IPS DF 6.9 (cell line): ENCODE measurements at regions not wholly inside any gene's neighbourhood (a gene's known extent, or its start where the extent isn't known, plus 50 kb on each side); places are given as distances from the start of the nearest gene placed in this dataset.

ENCODE experiments used
- DNase-seq: peaks from one replicate; pipeline ENCODE4 v3.0.0-alpha.2; 2013; ENCODE audit warnings: low read depth, low spot score
- H3K27ac ChIP-seq: one replicate; pipeline ENCODE4 v1.5.1; 2013; ENCODE audit warnings: low read length, control low read depth
- H3K27me3 ChIP-seq: 2 replicates; pipeline ENCODE4 v1.6.1; 2013; ENCODE audit warnings: mild to moderate bottlenecking, low read length; ENCODE audit not compliant: control insufficient read depth, insufficient read depth
- H3K36me3 ChIP-seq: 2 replicates; pipeline ENCODE4 v1.6.1; 2013; ENCODE audit warnings: low read length; ENCODE audit not compliant: control insufficient read depth, insufficient read depth
- H3K4me1 ChIP-seq: 2 replicates; pipeline ENCODE4 v1.6.1; 2013; ENCODE audit warnings: low read length; ENCODE audit not compliant: control insufficient read depth, insufficient read depth
- H3K4me3 ChIP-seq: 2 replicates; pipeline ENCODE4 v1.5.1; 2013; ENCODE audit warnings: mild to moderate bottlenecking, low read length
- H3K9me3 ChIP-seq: 2 replicates; pipeline ENCODE4 v1.6.1; 2013; ENCODE audit warnings: low read length, inconsistent platforms; ENCODE audit not compliant: control insufficient read depth, insufficient read depth
- WGBS: extraction: QIAGEN DNeasy Blood & Tissue Kit; methylation state at CpG from one replicate; pipeline ENCODE4 v1.1.7; 2013; ENCODE audit warnings: mixed read lengths, missing lambda C conversion rate; ENCODE audit not compliant: insufficient read length, insufficient coverage; 5-methylcytosine and 5-hydroxymethylcytosine counted together

- H3K9me3 ChIP-seq, result no peaks in the 10 kb centered on the region
- no peak for DNase-seq
- no peaks in the 10 kb centered on the region for H3K36me3 ChIP-seq
- H3K27me3 ChIP-seq, result no peaks in the 10 kb centered on the region
- H3K27ac ChIP-seq, result no peak overlapping the region
- no CpG with 5 or more reads among the region's 3 CpGs for WGBS
- H3K4me1 ChIP-seq, result no peaks in the 10 kb centered on the region
- no peak overlapping the region for H3K4me3 ChIP-seq
These were observed 74.6 kb downstream of the DNTTIP2 start for GRCh38 chr1:93804412-93804811.

- no peak overlapping the region for H3K4me3 ChIP-seq
- DNase-seq, result no peak
- no peaks in the 10 kb centered on the region for H3K27me3 ChIP-seq
- H3K27ac ChIP-seq, result no peak overlapping the region
- whole genome bisulfite sequencing, result no CpG with 5 or more reads among the region's 5 CpGs
- H3K9me3 ChIP-seq, result no peaks in the 10 kb centered on the region
- no peaks in the 10 kb centered on the region for H3K4me1 ChIP-seq
- no peaks in the 10 kb centered on the region for H3K36me3 ChIP-seq
These were observed 77.5 kb downstream of the DNTTIP2 start for GRCh38 chr1:93801471-93801870.

- H3K36me3 ChIP-seq, result no peaks in the 10 kb centered on the region
- no CpG with 5 or more reads among the region's 5 CpGs for WGBS
- H3K4me3 ChIP-seq, result no peak overlapping the region
- no peaks in the 10 kb centered on the region for H3K27me3 ChIP-seq
- no peak for DNase-seq
- no peak overlapping the region for H3K27ac ChIP-seq
- H3K4me1 ChIP-seq, result no peaks in the 10 kb centered on the region
- H3K9me3 ChIP-seq, result no peaks in the 10 kb centered on the region
These were observed 78.2 kb downstream of the DNTTIP2 start for GRCh38 chr1:93800856-93801255.

- no peak overlapping the region for H3K27ac ChIP-seq
- no peak for DNase-seq
- H3K9me3 ChIP-seq, result no peaks in the 10 kb centered on the region
- no CpG with 5 or more reads among the region's 1 CpG for WGBS
- no peak overlapping the region for H3K4me3 ChIP-seq
- no peaks in the 10 kb centered on the region for H3K36me3 ChIP-seq
- no peaks in the 10 kb centered on the region for H3K27me3 ChIP-seq
- no peaks in the 10 kb centered on the region for H3K4me1 ChIP-seq
These were observed 80.7 kb downstream of the DNTTIP2 start for GRCh38 chr1:93798291-93798690.

- H3K27me3 ChIP-seq, result no peaks in the 10 kb centered on the region
- H3K27ac ChIP-seq, result no peak overlapping the region
- no peak for DNase-seq
- H3K36me3 ChIP-seq, result no peaks in the 10 kb centered on the region
- no CpG with 5 or more reads among the region's 3 CpGs for WGBS
- no peak overlapping the region for H3K4me3 ChIP-seq
- peaks cover 2% of the 10 kb centered on the region; the same call in 1 of the 2 replicates for H3K4me1 ChIP-seq
- H3K9me3 ChIP-seq, result no peaks in the 10 kb centered on the region
These were observed 94.5 kb downstream of the DNTTIP2 start for GRCh38 chr1:93784538-93784937.

- WGBS, result no CpG with 5 or more reads among the region's 2 CpGs
- Histone ChIP-seq H3K4me3 (no peak overlapping the region), H3K27me3 (no peaks in the 10 kb centered on the region), H3K36me3 (no peaks in the 10 kb centered on the region), H3K27ac (no peak overlapping the region), H3K9me3 (no peaks in the 10 kb centered on the region), H3K4me1 (peaks cover 2% of the 10 kb centered on the region; the same call in 1 of the 2 replicates)
- DNase-seq, result no peak
These were observed 95.1 kb downstream of the DNTTIP2 start for GRCh38 chr1:93783876-93784275.

GRCh38 chr1:93779540-93780165, 98.0 kb upstream of the BCAR3 start:
- WGBS, result no CpG with 5 or more reads among the region's 4 CpGs
- H3K9me3 ChIP-seq, result no peaks in the 10 kb centered on the region
- no peak for DNase-seq
- H3K36me3 ChIP-seq, result no peaks in the 10 kb centered on the region
- H3K4me3 ChIP-seq, result no peak overlapping the region
- H3K27me3 ChIP-seq, result no peaks in the 10 kb centered on the region
- H3K4me1 ChIP-seq, result peaks cover 2% of the 10 kb centered on the region; the same call in 1 of the 2 replicates
- H3K27ac ChIP-seq, result no peak overlapping the region

GRCh38 chr1:93778457-93778856, 96.8 kb upstream of the BCAR3 start:
- Histone ChIP-seq H3K36me3 (no peaks in the 10 kb centered on the region), H3K27ac (no peak overlapping the region), H3K27me3 (no peaks in the 10 kb centered on the region), H3K9me3 (no peaks in the 10 kb centered on the region), H3K4me3 (no peak overlapping the region), H3K4me1 (peaks cover 2% of the 10 kb centered on the region; the same call in 1 of the 2 replicates)
- DNase-seq, result no peak
- WGBS, result no CpG with 5 or more reads among the region's 2 CpGs

- no peak overlapping the region for H3K4me3 ChIP-seq
- no peaks in the 10 kb centered on the region for H3K27me3 ChIP-seq
- H3K36me3 ChIP-seq, result no peaks in the 10 kb centered on the region
- DNase-seq, result no peak
- no peaks in the 10 kb centered on the region for H3K9me3 ChIP-seq
- peaks cover 2% of the 10 kb centered on the region; the same call in 1 of the 2 replicates for H3K4me1 ChIP-seq
- no peak overlapping the region for H3K27ac ChIP-seq
- no CpG with 5 or more reads among the region's 2 CpGs for WGBS
These were observed 95.6 kb upstream of the BCAR3 start for GRCh38 chr1:93777255-93777654.

- peaks cover 2% of the 10 kb centered on the region; the same call in 1 of the 2 replicates for H3K4me1 ChIP-seq
- no peak for DNase-seq
- H3K36me3 ChIP-seq, result no peaks in the 10 kb centered on the region
- no peak overlapping the region for H3K4me3 ChIP-seq
- no CpG with 5 or more reads among the region's 3 CpGs for WGBS
- no peaks in the 10 kb centered on the region for H3K27me3 ChIP-seq
- no peaks in the 10 kb centered on the region for H3K9me3 ChIP-seq
- no peak overlapping the region for H3K27ac ChIP-seq
These were observed 95.1 kb upstream of the BCAR3 start for GRCh38 chr1:93776728-93777127.

GRCh38 chr1:93775224-93775623, 93.6 kb upstream of the BCAR3 start:
- WGBS, result no CpG with 5 or more reads among the region's 6 CpGs
- Histone ChIP-seq H3K4me1 (peaks cover 2% of the 10 kb centered on the region; the same call in 1 of the 2 replicates), H3K4me3 (no peak overlapping the region), H3K36me3 (no peaks in the 10 kb centered on the region), H3K27me3 (no peaks in the 10 kb centered on the region), H3K9me3 (no peaks in the 10 kb centered on the region), H3K27ac (no peak overlapping the region)
- DNase-seq, result no peak
